Astrocyte (in vitro differentiated cells and primary cell): ENCODE measurements at regions not wholly inside any gene's neighbourhood (a gene's known extent, or its start where the extent isn't known, plus 50 kb on each side); places are given as distances from the start of the nearest gene placed in this dataset.

Source experiments
- DNase-seq: peaks from one replicate; pipeline ENCODE4 v3.0.0-alpha.2; 2010; ENCODE audit warnings: low read depth
- FAIRE-seq: peaks from 2 replicates; lab custom pipeline; 2011; peaks lifted over from hg19 to GRCh38; lab: Jason Lieb, UNC
- H2AFZ ChIP-seq: 2 replicates; pipeline ENCODE4 v1.6.0; 2012; ENCODE audit warnings: low read depth, low read length, inconsistent platforms
- H3K27ac ChIP-seq: 2 replicates; pipeline ENCODE4 v1.5.1; 2011; ENCODE audit warnings: low read depth, low read length, inconsistent platforms
- H3K27me3 ChIP-seq: 2 replicates; pipeline ENCODE4 v1.6.0; 2011; ENCODE audit warnings: low read length, inconsistent platforms; ENCODE audit not compliant: insufficient read depth
- H3K36me3 ChIP-seq: 2 replicates; pipeline ENCODE4 v1.5.1; 2011; ENCODE audit warnings: low read length, inconsistent platforms; ENCODE audit not compliant: insufficient read depth
- H3K4me1 ChIP-seq: 2 replicates; pipeline ENCODE4 v1.5.1; 2011; ENCODE audit warnings: low read length, inconsistent platforms; ENCODE audit not compliant: insufficient read depth
- H3K4me2 ChIP-seq: 2 replicates; pipeline ENCODE4 v1.6.0; 2012; ENCODE audit warnings: low read length, inconsistent platforms
- H3K4me3 ChIP-seq: 2 replicates; pipeline ENCODE4 v1.5.1; 2011; ENCODE audit warnings: low read depth, mild to moderate bottlenecking, low read length, inconsistent platforms; ENCODE audit not compliant: insufficient read depth
- H3K79me2 ChIP-seq: 2 replicates; pipeline ENCODE4 v1.6.0; 2012; ENCODE audit warnings: mild to moderate bottlenecking, low read length, inconsistent platforms; ENCODE audit not compliant: insufficient read depth
- H3K9ac ChIP-seq: 2 replicates; pipeline ENCODE4 v1.6.0; 2012; ENCODE audit warnings: mild to moderate bottlenecking, low read length, inconsistent platforms
- H3K9me3 ChIP-seq: 2 replicates; pipeline ENCODE4 v1.5.1; 2012; ENCODE audit warnings: low read depth, mild to moderate bottlenecking, low read length, inconsistent platforms; ENCODE audit not compliant: insufficient read depth
- H4K20me1 ChIP-seq: 2 replicates; pipeline ENCODE4 v1.6.0; 2012; ENCODE audit warnings: low read length, inconsistent platforms; ENCODE audit not compliant: insufficient read depth
- H3K27ac Mint-ChIP-seq: one replicate; pipeline ENCODE4 v1.8.0; 2021; ENCODE audit warnings: mild to moderate bottlenecking, mixed read lengths; ENCODE audit not compliant: unreplicated experiment
- H3K27me3 Mint-ChIP-seq: one replicate; pipeline ENCODE4 v1.8.0; 2021; ENCODE audit warnings: low read depth, mixed read lengths; ENCODE audit not compliant: unreplicated experiment
- H3K36me3 Mint-ChIP-seq: one replicate; pipeline ENCODE4 v1.8.0; 2021; ENCODE audit warnings: low read depth, mixed read lengths; ENCODE audit not compliant: unreplicated experiment
- H3K4me1 Mint-ChIP-seq: one replicate; pipeline ENCODE4 v1.8.0; 2021; ENCODE audit warnings: low read depth, mixed read lengths; ENCODE audit not compliant: unreplicated experiment
- H3K4me3 Mint-ChIP-seq: one replicate; pipeline ENCODE4 v1.8.0; 2021; ENCODE audit warnings: mild to moderate bottlenecking, moderate library complexity, mixed read lengths; ENCODE audit not compliant: unreplicated experiment
- H3K9me3 Mint-ChIP-seq: one replicate; pipeline ENCODE4 v1.8.0; 2021; ENCODE audit warnings: mild to moderate bottlenecking, mixed read lengths; ENCODE audit not compliant: unreplicated experiment
- EZH2 ChIP-seq: IDR thresholded peaks from 2 replicates; pipeline ENCODE4 v1.6.1; 2012; ENCODE audit warnings: mild to moderate bottlenecking, low read length, inconsistent platforms; ENCODE audit not compliant: insufficient read depth
- TF ChIP-seq, protein P1 (sequence below): IDR thresholded peaks from 2 replicates; pipeline ENCODE4 v1.5.1; 2011; ENCODE audit warnings: low read depth, mild to moderate bottlenecking, inconsistent platforms, low read length, moderate library complexity; ENCODE audit not compliant: insufficient read depth

DNA sequence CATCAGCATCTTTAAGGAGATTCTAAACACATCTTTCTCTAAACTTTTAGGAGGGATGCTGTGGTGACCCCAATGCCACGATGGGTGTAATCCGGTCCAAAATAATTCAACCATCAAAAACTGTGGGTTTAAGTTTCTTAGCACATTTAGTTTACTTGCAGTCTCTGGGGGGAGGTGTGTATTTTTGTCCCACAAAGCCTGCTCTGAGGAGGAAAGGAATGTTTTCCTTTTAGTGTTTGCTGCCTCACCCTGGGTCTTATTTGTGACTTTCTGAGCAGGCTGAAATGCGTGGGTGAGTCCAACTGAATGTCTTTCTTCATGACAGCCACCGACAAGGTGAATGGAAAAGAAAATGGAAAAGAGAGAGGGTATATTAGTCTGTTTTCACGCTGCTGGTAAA, 1324.7 kb downstream of the AACS start:
- Mint-ChIP-seq H3K4me3 (no peak overlapping the region), H3K9me3 (peaks cover 5% of the 10 kb centered on the region), H3K36me3 (no peaks in the 10 kb centered on the region), H3K4me1 (no peaks in the 10 kb centered on the region), H3K27ac (no peak overlapping the region), H3K27me3 (no peaks in the 10 kb centered on the region)
- H3K9ac ChIP-seq = no peak overlapping the region
- H4K20me1 ChIP-seq = no peaks in the 10 kb centered on the region
- H3K4me1 ChIP-seq = peaks cover 24% of the 10 kb centered on the region
- no peak overlapping the region for H2AFZ ChIP-seq
- H3K9me3 ChIP-seq = no peaks in the 10 kb centered on the region
- DNase-seq (peak; percentile 28), FAIRE-seq (no peak)
- H3K79me2 ChIP-seq = no peaks in the 10 kb centered on the region
- H3K36me3 ChIP-seq = no peaks in the 10 kb centered on the region
- H3K27me3 ChIP-seq = no peaks in the 10 kb centered on the region
- TF ChIP-seq, protein P1, sequence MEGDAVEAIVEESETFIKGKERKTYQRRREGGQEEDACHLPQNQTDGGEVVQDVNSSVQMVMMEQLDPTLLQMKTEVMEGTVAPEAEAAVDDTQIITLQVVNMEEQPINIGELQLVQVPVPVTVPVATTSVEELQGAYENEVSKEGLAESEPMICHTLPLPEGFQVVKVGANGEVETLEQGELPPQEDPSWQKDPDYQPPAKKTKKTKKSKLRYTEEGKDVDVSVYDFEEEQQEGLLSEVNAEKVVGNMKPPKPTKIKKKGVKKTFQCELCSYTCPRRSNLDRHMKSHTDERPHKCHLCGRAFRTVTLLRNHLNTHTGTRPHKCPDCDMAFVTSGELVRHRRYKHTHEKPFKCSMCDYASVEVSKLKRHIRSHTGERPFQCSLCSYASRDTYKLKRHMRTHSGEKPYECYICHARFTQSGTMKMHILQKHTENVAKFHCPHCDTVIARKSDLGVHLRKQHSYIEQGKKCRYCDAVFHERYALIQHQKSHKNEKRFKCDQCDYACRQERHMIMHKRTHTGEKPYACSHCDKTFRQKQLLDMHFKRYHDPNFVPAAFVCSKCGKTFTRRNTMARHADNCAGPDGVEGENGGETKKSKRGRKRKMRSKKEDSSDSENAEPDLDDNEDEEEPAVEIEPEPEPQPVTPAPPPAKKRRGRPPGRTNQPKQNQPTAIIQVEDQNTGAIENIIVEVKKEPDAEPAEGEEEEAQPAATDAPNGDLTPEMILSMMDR = no peak
- no peak for TF ChIP-seq EZH2
- H3K4me3 ChIP-seq = no peak overlapping the region
- H3K4me2 ChIP-seq = peak overlapping the region; percentile 8
- no peak overlapping the region for H3K27ac ChIP-seq

DNA sequence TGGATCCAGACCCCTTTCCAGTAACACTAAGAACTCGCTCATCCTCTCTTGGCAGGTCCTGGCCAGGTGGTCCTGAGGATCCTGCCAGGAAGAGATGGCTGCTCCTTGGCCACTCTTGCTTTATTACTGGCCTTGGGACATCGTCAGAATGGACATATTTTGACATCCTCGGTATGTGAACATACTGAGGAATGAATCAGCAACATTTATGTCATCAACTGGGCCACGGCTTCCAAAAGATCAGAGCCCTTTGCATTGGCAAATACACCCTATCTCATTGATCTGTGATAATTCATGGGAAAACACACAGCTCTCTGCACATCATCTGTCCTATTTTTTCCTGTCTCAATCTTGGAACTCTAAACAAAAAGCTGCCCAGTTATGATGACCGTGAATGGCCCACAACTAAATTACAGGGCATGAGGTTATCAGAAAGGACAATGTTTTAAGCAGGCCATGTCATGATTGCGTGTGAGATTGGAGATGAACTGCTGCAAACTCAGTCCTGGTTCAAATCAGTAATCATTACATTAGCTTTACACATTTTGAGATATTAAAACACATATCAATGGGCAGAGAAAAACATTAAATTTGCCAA, 1325.8 kb downstream of the AACS start:
- TF ChIP-seq, protein P1 = no peak
- TF ChIP-seq EZH2 = no peak
- Mint-ChIP-seq H3K36me3 (no peaks in the 10 kb centered on the region), H3K4me1 (no peaks in the 10 kb centered on the region), H3K27ac (no peak overlapping the region), H3K27me3 (no peaks in the 10 kb centered on the region), H3K9me3 (peaks cover 5% of the 10 kb centered on the region), H3K4me3 (no peak overlapping the region)
- Histone ChIP-seq H3K4me1 (peaks cover 14% of the 10 kb centered on the region), H2AFZ (no peak overlapping the region), H4K20me1 (no peaks in the 10 kb centered on the region), H3K36me3 (no peaks in the 10 kb centered on the region), H3K9me3 (no peaks in the 10 kb centered on the region), H3K27me3 (no peaks in the 10 kb centered on the region), H3K79me2 (no peaks in the 10 kb centered on the region), H3K9ac (no peak overlapping the region), H3K4me3 (no peak overlapping the region), H3K4me2 (no peak overlapping the region), H3K27ac (no peak overlapping the region)
- FAIRE-seq (no peak), DNase-seq (no peak)

DNA sequence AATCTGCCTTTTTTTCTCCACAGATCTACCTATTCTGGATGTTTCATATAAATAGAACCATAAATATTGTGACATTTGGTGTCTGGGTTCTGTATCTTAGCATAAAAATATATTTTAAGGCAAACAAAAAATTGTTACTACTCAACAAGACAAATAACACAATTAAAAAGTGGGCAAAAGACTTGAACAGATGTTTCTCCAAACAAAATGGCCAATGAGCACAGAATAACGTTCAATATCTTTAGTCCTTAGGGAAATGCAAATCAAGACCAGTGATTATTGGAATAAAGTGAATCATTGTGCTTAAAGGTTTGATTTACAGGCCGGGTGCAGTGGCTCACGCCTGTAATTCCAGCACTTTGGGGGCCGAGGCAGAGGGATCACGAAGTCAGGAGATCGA, 1331.3 kb downstream of the AACS start:
- no peak overlapping the region for H3K9ac ChIP-seq
- H3K9me3 Mint-ChIP-seq = peaks cover 7% of the 10 kb centered on the region

More for the DNA sequence above, 1331.3 kb downstream of the AACS start:
- FAIRE-seq (no peak), DNase-seq (no peak)
- H3K9me3 ChIP-seq = peaks cover 3% of the 10 kb centered on the region
- no peaks in the 10 kb centered on the region for H3K4me1 ChIP-seq
- no peak overlapping the region for H3K4me3 Mint-ChIP-seq
- no peak overlapping the region for H3K27ac Mint-ChIP-seq
- no peaks in the 10 kb centered on the region for H3K36me3 ChIP-seq
- H2AFZ ChIP-seq = no peak overlapping the region
- H3K4me2 ChIP-seq = no peak overlapping the region
- H3K36me3 Mint-ChIP-seq = no peaks in the 10 kb centered on the region
- H3K4me1 Mint-ChIP-seq = no peaks in the 10 kb centered on the region
- no peak overlapping the region for H3K27ac ChIP-seq
- no peaks in the 10 kb centered on the region for H4K20me1 ChIP-seq
- no peaks in the 10 kb centered on the region for H3K27me3 ChIP-seq
- no peak overlapping the region for H3K4me3 ChIP-seq
- no peaks in the 10 kb centered on the region for H3K27me3 Mint-ChIP-seq
- H3K79me2 ChIP-seq = no peaks in the 10 kb centered on the region
- TF ChIP-seq, protein P1 = no peak
- TF ChIP-seq EZH2 = no peak
